CD4-positive, alpha-beta T cell treated with Interleukin-15 for 1 hour (primary cell): ENCODE measurements at regions not wholly inside any gene's neighbourhood (a gene's known extent, or its start where the extent isn't known, plus 50 kb on each side); places are given as distances from the start of the nearest gene placed in this dataset.
"Not testable (repeated sequence)": the region's sequence is repeated elsewhere in the genome, so short reads cannot be mapped to it uniquely, and the experiment has no call there.

Experiments
- DNase-seq: peaks from one replicate; pipeline ENCODE4 v3.0.0-alpha.2; 2020

GRCh38 chr5:19175776-19176570 lies 812.0 kb downstream of the CDH18 start:
- no peak for DNase-seq

DNA sequence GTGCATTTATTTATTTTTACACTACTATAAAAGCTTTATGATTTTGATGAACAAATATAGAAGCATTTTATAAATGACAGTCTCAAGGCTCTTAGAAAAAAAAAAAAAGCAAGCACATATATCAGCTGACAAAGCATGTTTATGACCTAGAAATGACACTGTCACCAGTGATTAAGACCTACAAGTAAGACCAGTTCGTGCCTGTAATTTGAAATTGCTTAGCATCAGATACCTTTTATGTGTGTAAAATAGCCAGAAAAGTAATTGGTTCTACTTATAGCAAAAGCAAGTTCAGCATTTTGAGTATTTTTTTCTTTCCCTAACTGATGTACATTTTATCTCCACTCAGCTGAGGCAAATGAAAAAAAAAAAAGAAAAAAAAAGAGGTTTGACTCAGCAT lies 808.4 kb downstream of the CDH18 start:
- DNase-seq = no peak

DNA sequence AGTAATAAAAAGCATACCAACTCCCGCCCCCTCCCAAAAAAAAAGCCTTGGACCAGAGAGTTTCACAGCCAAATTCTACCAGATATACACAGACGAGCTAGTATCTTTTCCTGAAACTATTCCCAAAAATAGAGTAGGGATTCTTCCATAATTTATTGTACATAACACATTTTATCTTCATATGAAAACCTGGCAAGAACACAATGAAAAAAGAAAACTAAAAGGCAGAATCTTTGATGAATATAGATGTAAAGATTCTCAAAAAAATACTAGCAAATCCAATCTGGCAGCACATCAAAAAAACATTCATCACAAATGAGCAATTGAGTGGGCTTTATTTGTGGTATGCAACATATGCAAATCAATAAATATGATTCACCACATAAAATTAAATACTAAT lies 798.8 kb downstream of the CDH18 start:
- DNase-seq = no peak

DNA sequence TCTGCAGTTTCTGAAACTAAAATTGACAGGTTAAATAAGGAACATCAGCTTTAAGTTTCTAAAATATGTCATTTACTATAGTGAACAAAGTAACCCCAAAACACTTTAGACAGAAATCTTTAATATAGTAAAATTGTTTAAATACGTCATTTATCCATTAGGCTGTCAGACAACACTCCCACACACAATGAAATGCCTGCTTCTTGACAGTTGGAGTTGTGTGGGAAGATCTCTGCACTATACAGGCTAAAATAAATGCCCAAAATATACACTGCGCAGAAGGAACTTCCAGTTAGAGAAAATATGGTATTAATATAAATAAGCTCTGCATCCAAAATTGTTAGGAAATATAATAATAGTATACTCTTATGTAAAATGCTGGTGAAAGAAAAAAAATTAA lies 794.4 kb downstream of the CDH18 start:
- DNase-seq = no peak

DNA sequence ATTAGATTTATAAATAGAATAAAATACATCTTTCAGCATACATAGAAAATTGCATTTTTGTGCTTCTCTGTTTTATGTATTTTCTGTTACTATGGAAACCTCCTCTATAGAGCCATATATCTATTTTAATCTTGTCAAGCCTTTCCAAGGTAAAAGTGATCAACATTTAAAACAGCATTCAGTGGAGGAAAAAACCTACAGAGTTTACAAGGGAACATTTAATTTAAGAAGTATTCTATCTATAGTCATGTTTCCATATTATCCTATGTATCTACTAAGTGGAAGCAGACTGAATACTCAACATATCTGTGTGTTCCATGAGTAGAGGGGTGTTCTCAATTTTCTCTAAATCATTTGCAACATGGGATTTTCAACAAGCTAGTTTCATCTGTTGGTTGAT lies 791.4 kb downstream of the CDH18 start:
- DNase-seq = no peak

DNA sequence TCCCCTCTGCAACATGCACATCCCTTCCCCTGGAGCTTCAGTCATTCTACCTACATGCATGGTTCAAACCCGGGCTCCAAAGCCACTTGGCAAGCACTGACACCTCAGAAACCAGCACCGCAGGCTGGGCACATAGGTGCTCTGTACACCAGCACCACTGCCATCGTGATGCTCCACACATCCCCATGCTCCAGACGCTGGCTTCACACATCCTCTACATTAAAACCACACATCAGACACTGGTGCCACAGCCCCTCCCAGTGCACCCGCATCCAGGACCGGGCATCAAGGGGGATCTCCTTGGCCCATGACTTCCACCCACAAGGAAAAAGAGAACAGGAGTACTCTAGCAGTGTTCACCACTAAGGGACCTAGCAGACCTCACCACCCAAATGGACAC lies 787.7 kb downstream of the CDH18 start:
- no peak for DNase-seq

GRCh38 chr5:19208397-19208796 lies 779.6 kb downstream of the CDH18 start:
- no peak for DNase-seq

- DNase-seq = no peak
Observed at GRCh38 chr5:19210886-19211285, 777.1 kb downstream of the CDH18 start.

GRCh38 chr5:19229179-19229835 lies 758.7 kb downstream of the CDH18 start:
- DNase-seq = no peak

DNA sequence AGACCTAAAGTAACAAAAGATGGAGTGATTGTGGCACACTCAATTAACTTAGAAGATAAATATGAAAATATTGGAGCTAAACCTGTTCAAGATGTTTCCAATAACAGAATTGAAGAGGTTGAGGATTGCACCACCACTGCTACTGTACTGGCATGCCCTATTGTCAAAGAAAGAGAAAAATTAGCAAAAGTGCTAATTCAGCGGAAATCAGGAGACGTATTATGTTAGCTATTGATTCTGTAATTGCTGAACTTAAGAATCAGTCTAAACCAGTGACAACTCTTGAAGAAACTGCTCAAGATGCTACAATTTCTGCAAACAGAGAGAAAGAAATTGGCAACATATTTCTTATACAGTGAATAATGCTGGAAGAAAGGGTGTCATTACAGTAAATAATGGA lies 754.4 kb downstream of the CDH18 start:
- no peak for DNase-seq

- no peak for DNase-seq
Observed at GRCh38 chr5:19235101-19235584, 752.9 kb downstream of the CDH18 start.

GRCh38 chr5:19240170-19240569 lies 747.8 kb downstream of the CDH18 start:
- no peak for DNase-seq

GRCh38 chr5:19241690-19242089 lies 746.3 kb downstream of the CDH18 start:
- no peak for DNase-seq

GRCh38 chr5:19246191-19246590 lies 741.8 kb downstream of the CDH18 start:
- not testable (repeated sequence) for DNase-seq

- DNase-seq = no peak
Observed at GRCh38 chr5:19247302-19247701, 740.7 kb downstream of the CDH18 start.

GRCh38 chr5:19256036-19256435 lies 732.0 kb downstream of the CDH18 start:
- no peak for DNase-seq

DNA sequence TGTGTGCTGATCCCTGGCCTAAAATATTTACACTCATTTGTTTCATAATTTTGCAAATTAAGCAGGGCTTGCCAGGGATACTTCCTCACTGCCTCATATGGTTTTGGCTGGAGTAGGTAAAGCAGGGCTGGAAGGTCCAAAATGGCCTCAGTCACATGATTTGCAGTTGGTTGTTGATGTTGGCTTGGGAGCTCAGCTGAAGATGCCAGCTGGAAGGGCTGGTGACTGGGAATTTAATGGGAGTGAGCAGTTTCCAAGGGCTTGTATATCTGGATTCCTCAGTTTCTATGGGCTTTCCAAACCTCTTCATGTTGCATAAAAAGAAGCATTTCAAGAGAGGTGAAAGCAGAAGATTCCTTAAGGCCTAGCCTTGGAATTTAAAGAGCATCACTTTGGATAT lies 729.3 kb downstream of the CDH18 start:
- DNase-seq = no peak

DNA sequence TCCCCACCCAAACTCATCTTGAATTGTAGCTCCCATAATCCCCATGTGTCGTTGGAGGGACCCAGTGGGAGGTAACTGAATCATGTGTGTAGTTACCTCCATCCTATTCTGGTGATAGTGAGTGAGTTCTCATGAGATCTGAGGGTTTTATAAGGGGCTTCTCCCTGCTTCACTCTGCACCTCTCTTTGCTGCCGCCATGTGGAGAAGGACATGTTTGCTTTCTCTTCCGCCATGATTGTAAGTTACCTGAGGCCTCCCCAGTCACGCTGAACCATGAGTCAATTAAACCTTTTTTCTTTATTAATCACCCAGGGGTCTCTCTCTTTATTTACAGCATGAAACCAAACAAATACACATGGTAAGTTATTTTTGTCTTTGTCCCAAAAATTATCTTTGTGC lies 726.1 kb downstream of the CDH18 start:
- DNase-seq = no peak

DNA sequence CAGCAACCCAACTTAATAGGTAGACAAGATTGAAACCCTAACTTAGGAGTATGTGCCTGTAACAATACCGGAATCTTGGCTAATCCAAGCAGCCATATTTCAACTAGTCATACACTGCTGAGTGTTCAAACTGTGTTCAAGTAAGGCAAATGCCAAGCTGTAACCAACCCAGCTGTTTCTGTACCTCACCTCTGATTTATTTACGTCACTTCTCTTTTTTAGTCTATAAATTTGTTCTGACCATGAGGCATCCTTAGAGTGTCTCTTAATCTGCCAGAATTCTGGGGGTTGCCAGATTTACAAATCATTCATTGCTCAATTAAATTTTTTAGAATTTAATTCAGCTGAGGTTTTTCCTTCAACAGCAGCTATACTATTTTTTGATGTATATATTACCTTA lies 723.2 kb downstream of the CDH18 start:
- no peak for DNase-seq

GRCh38 chr5:19266791-19267190 lies 721.2 kb downstream of the CDH18 start:
- no peak for DNase-seq

- DNase-seq = no peak
Observed at GRCh38 chr5:19270153-19270552, 717.8 kb downstream of the CDH18 start.

- DNase-seq = no peak
Observed at GRCh38 chr5:19274578-19274977, 713.4 kb downstream of the CDH18 start.

DNA sequence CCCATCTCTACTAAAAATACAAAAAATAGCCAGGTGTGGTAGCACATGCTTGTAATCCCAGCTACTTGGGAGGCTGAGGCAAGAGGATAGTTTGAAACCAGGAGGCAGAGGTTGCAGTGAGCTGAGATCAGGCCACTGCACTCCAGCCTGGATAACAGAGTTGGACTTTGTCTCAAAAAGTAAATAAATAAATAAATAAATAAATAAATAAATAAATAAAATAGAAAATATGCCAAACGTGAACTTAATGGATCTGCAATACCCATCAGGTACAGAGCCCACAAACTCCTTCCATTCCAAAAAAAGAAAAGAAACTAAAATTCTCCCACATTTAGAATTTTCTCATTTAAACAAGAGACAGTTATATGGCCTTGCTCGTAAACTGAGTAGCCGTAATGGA lies 702.7 kb downstream of the CDH18 start:
- DNase-seq = no peak

DNA sequence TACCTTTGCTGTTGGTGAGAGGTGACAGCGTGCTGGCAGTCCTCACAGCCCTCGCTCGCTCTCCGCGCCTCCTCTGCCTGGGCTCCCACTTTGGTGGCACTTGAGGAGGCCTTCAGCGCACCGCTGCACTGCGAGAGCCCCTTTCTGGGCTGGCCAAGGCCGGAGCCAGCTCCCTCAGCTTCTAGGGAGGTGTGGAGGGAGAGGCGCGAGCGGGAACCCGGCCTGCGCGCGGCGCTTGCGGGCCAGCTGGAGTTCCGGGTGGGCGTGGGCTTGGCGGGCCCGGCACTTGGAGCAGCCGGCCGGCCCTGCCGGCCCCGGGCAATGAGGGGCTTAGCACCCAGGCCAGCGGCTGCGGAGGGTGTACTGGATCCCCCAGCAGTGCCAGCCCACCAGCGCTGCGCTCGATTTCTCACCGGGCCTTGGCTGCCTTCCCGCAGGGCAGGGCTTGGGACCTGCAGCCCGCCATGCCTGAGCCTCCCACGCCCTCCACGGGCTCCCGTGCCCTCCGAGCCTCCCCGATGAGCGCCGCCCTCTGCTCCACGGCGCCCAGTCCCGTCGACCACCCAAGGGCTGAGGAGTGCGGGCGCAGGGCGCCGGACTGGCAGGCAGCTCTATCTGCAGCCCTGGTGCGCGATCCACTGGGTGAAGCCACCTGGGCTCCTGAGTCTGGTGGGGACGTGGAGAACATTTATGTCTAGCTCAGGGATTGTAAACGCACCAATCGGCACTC lies 700.3 kb downstream of the CDH18 start:
- DNase-seq = not testable (repeated sequence)
